Parathyroid adenoma (tissue), 2 donors: ENCODE measurements at regions not wholly inside any gene's neighbourhood (a gene's known extent, or its start where the extent isn't known, plus 50 kb on each side); places are given as distances from the start of the nearest gene placed in this dataset.

ENCODE experiments used
- H2AFZ ChIP-seq: fragments of 300-600 bp; sonication (generic); one replicate; pipeline ENCODE4 v1.7.0; 2017; ENCODE audit warnings: antibody characterized with exemption, mild to moderate bottlenecking
- H3K27ac ChIP-seq: fragments of 300-600 bp; sonication (generic); one replicate; pipeline ENCODE4 v1.7.0; 2017
- H3K27me3 ChIP-seq: fragments of 300-600 bp; sonication (generic); one replicate; pipeline ENCODE4 v1.7.0; 2017; ENCODE audit warnings: low read length; ENCODE audit not compliant: control insufficient read depth, insufficient read depth
- H3K36me3 ChIP-seq: fragments of 300-600 bp; sonication (generic); one replicate; pipeline ENCODE4 v1.7.0; 2017; ENCODE audit warnings: low read length; ENCODE audit not compliant: control insufficient read depth, insufficient read depth
- H3K4me1 ChIP-seq: fragments of 300-600 bp; sonication (generic); one replicate; pipeline ENCODE4 v1.7.0; 2017; ENCODE audit warnings: control low read depth
- H3K4me2 ChIP-seq: fragments of 300-600 bp; sonication (generic); one replicate; pipeline ENCODE4 v1.7.0; 2017; ENCODE audit warnings: low read length
- H3K4me3 ChIP-seq: fragments of 300-600 bp; sonication (generic); one replicate; pipeline ENCODE4 v1.7.0; 2017; ENCODE audit warnings: low read depth, low read length
- H3K79me2 ChIP-seq: fragments of 300-600 bp; sonication (generic); one replicate; pipeline ENCODE4 v1.7.0; 2017; ENCODE audit warnings: control low read depth
- H3K9ac ChIP-seq: fragments of 300-600 bp; sonication (generic); one replicate; pipeline ENCODE4 v1.7.0; 2017; ENCODE audit warnings: mild to moderate bottlenecking
- H3K9me3 ChIP-seq: fragments of 300-600 bp; sonication (generic); one replicate; pipeline ENCODE4 v1.7.0; 2017; ENCODE audit warnings: low read length; ENCODE audit not compliant: control insufficient read depth
- TF ChIP-seq, protein P1 (sequence below): fragments of 300-600 bp; sonication (generic); IDR thresholded peaks from one replicate; pipeline ENCODE4 v1.7.0; 2017; ENCODE audit warnings: antibody characterized with exemption, mild to moderate bottlenecking
- donor health status: primary hyperparathyroidism.

- no peaks in the 10 kb centered on the region for H3K36me3 ChIP-seq
Measured at GRCh38 chr1:198986442-198986841, 347.6 kb downstream of the PTPRC start.

DNA sequence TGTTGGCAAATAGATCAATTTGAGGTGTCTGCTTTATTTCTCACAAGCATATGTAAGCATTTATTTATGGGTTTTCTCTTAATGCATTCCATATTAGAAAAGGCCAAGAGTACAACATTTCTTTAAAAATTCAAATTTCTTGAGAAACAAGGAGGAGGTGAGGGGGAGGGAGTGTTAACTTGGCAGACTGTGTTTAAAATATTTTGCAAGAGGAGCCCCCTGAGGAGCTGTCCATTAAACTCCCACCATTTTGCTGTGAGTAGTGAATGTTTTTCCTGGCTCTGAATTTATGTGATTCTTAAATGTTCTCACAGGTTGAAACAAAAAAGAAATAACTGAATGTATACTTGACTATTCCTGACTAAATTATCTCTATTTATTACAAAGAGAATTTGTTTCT lies 363.8 kb downstream of the PTPRC start:
- Histone ChIP-seq H2AFZ (no peak overlapping the region), H3K4me1 (no peaks in the 10 kb centered on the region), H3K4me2 (no peak overlapping the region), H3K27ac (no peak overlapping the region), H3K79me2 (no peaks in the 10 kb centered on the region), H3K9ac (no peak overlapping the region), H3K27me3 (no peaks in the 10 kb centered on the region), H3K9me3 (no peaks in the 10 kb centered on the region), H3K36me3 (no peaks in the 10 kb centered on the region), H3K4me3 (no peak overlapping the region)
- TF ChIP-seq, protein P1, sequence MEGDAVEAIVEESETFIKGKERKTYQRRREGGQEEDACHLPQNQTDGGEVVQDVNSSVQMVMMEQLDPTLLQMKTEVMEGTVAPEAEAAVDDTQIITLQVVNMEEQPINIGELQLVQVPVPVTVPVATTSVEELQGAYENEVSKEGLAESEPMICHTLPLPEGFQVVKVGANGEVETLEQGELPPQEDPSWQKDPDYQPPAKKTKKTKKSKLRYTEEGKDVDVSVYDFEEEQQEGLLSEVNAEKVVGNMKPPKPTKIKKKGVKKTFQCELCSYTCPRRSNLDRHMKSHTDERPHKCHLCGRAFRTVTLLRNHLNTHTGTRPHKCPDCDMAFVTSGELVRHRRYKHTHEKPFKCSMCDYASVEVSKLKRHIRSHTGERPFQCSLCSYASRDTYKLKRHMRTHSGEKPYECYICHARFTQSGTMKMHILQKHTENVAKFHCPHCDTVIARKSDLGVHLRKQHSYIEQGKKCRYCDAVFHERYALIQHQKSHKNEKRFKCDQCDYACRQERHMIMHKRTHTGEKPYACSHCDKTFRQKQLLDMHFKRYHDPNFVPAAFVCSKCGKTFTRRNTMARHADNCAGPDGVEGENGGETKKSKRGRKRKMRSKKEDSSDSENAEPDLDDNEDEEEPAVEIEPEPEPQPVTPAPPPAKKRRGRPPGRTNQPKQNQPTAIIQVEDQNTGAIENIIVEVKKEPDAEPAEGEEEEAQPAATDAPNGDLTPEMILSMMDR: no peak

More at GRCh38 chr1:198986442-198986841, 347.6 kb downstream of the PTPRC start:
- Histone ChIP-seq H3K9me3 (no peaks in the 10 kb centered on the region), H3K27me3 (no peaks in the 10 kb centered on the region), H3K4me1 (no peaks in the 10 kb centered on the region), H3K9ac (no peak overlapping the region), H3K4me3 (no peak overlapping the region), H3K79me2 (no peaks in the 10 kb centered on the region), H3K27ac (no peak overlapping the region), H2AFZ (no peak overlapping the region), H3K4me2 (no peak overlapping the region)
- TF ChIP-seq, protein P1: no peak

GRCh38 chr1:199007423-199007822 lies 368.6 kb downstream of the PTPRC start:
- TF ChIP-seq, protein P1: no peak
- H3K27ac ChIP-seq: no peak overlapping the region

GRCh38 chr1:199009447-199009846 lies 370.6 kb downstream of the PTPRC start:
- no peak overlapping the region for H3K9ac ChIP-seq
- TF ChIP-seq, protein P1: no peak
- H3K27ac ChIP-seq: no peak overlapping the region
- H3K4me1 ChIP-seq: no peaks in the 10 kb centered on the region
- H2AFZ ChIP-seq: no peak overlapping the region
- no peak overlapping the region for H3K4me2 ChIP-seq
- H3K27me3 ChIP-seq: no peaks in the 10 kb centered on the region
- H3K79me2 ChIP-seq: no peaks in the 10 kb centered on the region
- no peaks in the 10 kb centered on the region for H3K9me3 ChIP-seq
- H3K36me3 ChIP-seq: no peaks in the 10 kb centered on the region
- no peak overlapping the region for H3K4me3 ChIP-seq

More at GRCh38 chr1:199007423-199007822, 368.6 kb downstream of the PTPRC start:
- H2AFZ ChIP-seq: no peak overlapping the region
- H3K36me3 ChIP-seq: no peaks in the 10 kb centered on the region
- H3K4me2 ChIP-seq: no peak overlapping the region
- H3K4me3 ChIP-seq: no peak overlapping the region
- no peaks in the 10 kb centered on the region for H3K9me3 ChIP-seq
- no peaks in the 10 kb centered on the region for H3K79me2 ChIP-seq
- no peaks in the 10 kb centered on the region for H3K4me1 ChIP-seq
- no peak overlapping the region for H3K9ac ChIP-seq
- no peaks in the 10 kb centered on the region for H3K27me3 ChIP-seq

- Histone ChIP-seq H3K4me3 (no peak overlapping the region), H2AFZ (no peak overlapping the region), H3K79me2 (no peaks in the 10 kb centered on the region), H3K9me3 (no peaks in the 10 kb centered on the region), H3K4me1 (no peaks in the 10 kb centered on the region), H3K9ac (no peak overlapping the region), H3K27me3 (no peaks in the 10 kb centered on the region), H3K27ac (no peak overlapping the region), H3K4me2 (no peak overlapping the region), H3K36me3 (no peaks in the 10 kb centered on the region)
- TF ChIP-seq, protein P1: no peak
Measured at GRCh38 chr1:199010492-199010891, 371.7 kb downstream of the PTPRC start.
